Fibroblast of lung (primary cell): ENCODE measurements at regions not wholly inside any gene's neighbourhood (a gene's known extent, or its start where the extent isn't known, plus 50 kb on each side); places are given as distances from the start of the nearest gene placed in this dataset.

ENCODE experiments used
- EZH2 ChIP-seq: IDR thresholded peaks from 2 replicates; pipeline ENCODE4 v1.5.1; 2012; ENCODE audit warnings: low read length, control low read depth, mild to moderate bottlenecking; ENCODE audit errors: missing control alignments
- TF ChIP-seq, protein P1 (sequence below), 2 donors: IDR thresholded peaks in 1 of 2; conservative IDR thresholded peaks in 1 of 2; 1 replicate in 1 of 2; 2 replicates in 1 of 2; pipeline ENCODE4 v1.5.1; 2011 to 2012; ENCODE audit warnings: low read length in 2 of 2, control low read depth in 1 of 2, inconsistent platforms in 1 of 2, low read depth in 1 of 2, mild to moderate bottlenecking in 1 of 2

DNA sequence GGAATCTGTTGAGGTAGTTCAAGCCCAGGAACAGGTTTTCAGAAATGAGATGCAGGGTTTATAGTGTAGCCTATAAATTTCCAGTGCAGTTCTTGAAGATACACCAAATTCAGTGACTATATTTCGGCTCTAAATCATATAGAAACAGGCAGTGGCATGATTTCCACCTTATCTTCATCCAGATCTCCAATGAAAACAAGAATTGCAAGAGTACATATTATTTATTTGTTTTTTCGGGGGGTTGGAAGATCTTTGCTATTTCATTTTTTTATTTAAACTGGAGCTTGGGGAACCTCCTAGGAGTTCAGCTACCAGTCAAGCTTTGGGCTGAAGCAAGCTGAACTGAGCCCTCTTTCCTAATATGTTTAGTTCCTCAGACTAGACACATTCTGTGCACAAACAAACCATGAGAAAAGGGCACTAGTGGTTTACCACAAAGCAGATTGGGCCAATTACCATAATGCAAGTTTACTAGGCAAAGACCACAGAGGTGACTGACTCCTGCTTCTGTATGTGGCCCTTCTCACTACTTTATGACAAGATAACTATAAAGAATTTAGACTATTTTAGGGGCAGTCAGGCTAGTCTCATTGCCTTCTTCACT, 68.5 kb downstream of the RGS2 start:
- TF ChIP-seq EZH2, result no peak
- TF ChIP-seq, protein P1, sequence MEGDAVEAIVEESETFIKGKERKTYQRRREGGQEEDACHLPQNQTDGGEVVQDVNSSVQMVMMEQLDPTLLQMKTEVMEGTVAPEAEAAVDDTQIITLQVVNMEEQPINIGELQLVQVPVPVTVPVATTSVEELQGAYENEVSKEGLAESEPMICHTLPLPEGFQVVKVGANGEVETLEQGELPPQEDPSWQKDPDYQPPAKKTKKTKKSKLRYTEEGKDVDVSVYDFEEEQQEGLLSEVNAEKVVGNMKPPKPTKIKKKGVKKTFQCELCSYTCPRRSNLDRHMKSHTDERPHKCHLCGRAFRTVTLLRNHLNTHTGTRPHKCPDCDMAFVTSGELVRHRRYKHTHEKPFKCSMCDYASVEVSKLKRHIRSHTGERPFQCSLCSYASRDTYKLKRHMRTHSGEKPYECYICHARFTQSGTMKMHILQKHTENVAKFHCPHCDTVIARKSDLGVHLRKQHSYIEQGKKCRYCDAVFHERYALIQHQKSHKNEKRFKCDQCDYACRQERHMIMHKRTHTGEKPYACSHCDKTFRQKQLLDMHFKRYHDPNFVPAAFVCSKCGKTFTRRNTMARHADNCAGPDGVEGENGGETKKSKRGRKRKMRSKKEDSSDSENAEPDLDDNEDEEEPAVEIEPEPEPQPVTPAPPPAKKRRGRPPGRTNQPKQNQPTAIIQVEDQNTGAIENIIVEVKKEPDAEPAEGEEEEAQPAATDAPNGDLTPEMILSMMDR (conservative IDR thresholded peaks at IDR 0.05 in 1 of 2, IDR thresholded peaks at IDR 0.05 in 1 of 2; ENCODE audit: low read depth in 1 of 2, low read length in 2 of 2), result no peak
